Loucy (cell line): ENCODE measurements at regions not wholly inside any gene's neighbourhood (a gene's known extent, or its start where the extent isn't known, plus 50 kb on each side); places are given as distances from the start of the nearest gene placed in this dataset.

Source experiments
- EZH2phosphoT487 ChIP-seq: fragments of 200-600 bp; IDR thresholded peaks from 2 replicates; pipeline ENCODE4 v1.6.1; 2018; ENCODE audit warnings: antibody characterized with exemption, mild to moderate bottlenecking, moderate library complexity, borderline replicate concordance
- TF ChIP-seq, protein P1 (sequence below): fragments of 200-600 bp; sonication (generic); conservative IDR thresholded peaks from 2 replicates; pipeline ENCODE4 v1.5.1; 2014; ENCODE audit warnings: mild to moderate bottlenecking, antibody characterized with exemption, low read length

DNA sequence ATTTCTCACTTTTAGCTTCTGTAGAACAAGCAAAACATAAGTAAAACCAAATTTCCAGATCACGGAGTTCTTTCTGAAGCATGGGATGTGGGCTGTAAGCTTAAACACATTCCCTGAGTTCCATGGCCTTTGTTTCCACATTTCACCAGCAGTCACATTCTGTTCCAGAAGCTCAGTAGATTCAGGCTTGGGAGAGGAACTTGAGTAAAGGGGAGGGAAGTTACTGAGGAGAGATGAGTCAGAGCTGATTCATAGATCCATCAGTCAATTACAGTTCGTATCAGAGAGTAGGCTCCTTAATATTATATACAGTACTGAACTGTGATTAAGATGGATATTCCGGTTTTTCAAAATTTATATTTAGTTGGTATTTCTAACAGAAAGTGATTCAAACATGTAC is 614.3 kb downstream of the NCAM2 start:
- TF ChIP-seq, protein P1, sequence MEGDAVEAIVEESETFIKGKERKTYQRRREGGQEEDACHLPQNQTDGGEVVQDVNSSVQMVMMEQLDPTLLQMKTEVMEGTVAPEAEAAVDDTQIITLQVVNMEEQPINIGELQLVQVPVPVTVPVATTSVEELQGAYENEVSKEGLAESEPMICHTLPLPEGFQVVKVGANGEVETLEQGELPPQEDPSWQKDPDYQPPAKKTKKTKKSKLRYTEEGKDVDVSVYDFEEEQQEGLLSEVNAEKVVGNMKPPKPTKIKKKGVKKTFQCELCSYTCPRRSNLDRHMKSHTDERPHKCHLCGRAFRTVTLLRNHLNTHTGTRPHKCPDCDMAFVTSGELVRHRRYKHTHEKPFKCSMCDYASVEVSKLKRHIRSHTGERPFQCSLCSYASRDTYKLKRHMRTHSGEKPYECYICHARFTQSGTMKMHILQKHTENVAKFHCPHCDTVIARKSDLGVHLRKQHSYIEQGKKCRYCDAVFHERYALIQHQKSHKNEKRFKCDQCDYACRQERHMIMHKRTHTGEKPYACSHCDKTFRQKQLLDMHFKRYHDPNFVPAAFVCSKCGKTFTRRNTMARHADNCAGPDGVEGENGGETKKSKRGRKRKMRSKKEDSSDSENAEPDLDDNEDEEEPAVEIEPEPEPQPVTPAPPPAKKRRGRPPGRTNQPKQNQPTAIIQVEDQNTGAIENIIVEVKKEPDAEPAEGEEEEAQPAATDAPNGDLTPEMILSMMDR: no peak
- TF ChIP-seq EZH2phosphoT487: no peak
